ENCODE measurements at regions not wholly inside any gene's neighbourhood (a gene's known extent, or its start where the extent isn't known, plus 50 kb on each side); places are given as distances from the start of the nearest gene placed in this dataset.

DNA sequence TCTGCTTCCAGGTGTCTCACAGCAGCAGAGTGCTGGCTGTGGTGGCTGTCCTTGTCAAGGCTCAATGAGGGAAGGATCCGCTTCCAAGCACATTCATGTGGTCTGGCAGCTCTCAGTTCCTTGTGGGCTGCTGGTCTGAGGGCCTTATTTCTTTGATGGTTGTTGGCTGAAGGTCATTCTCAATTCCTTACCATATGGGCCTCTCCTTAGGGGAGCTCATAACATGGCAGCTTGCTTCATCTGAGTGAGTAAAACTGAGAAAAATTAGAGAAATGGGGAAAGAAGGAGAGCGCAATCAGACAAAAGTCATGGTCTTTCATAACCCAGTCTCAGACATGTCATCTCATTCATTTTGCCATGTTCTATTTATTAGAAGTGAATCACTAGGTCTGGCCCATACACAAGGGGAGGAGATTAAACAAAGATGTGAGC lies 81.7 kb upstream of the TSPAN2 start:
- TF ChIP-seq, protein P1, sequence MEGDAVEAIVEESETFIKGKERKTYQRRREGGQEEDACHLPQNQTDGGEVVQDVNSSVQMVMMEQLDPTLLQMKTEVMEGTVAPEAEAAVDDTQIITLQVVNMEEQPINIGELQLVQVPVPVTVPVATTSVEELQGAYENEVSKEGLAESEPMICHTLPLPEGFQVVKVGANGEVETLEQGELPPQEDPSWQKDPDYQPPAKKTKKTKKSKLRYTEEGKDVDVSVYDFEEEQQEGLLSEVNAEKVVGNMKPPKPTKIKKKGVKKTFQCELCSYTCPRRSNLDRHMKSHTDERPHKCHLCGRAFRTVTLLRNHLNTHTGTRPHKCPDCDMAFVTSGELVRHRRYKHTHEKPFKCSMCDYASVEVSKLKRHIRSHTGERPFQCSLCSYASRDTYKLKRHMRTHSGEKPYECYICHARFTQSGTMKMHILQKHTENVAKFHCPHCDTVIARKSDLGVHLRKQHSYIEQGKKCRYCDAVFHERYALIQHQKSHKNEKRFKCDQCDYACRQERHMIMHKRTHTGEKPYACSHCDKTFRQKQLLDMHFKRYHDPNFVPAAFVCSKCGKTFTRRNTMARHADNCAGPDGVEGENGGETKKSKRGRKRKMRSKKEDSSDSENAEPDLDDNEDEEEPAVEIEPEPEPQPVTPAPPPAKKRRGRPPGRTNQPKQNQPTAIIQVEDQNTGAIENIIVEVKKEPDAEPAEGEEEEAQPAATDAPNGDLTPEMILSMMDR (IDR thresholded peaks at IDR 0.05): no peak
- no peak for TF ChIP-seq POLR2A (IDR thresholded peaks at IDR 0.05)

Data from adrenal gland (tissue), 5 donors.